Sigmoid colon (tissue), 6 donors: ENCODE measurements at regions not wholly inside any gene's neighbourhood (a gene's known extent, or its start where the extent isn't known, plus 50 kb on each side); places are given as distances from the start of the nearest gene placed in this dataset.
"Not testable (repeated sequence)": the region's sequence is repeated elsewhere in the genome, so short reads cannot be mapped to it uniquely, and the experiment has no call there.

Experiments
- DNase-seq: peaks from one replicate; pipeline ENCODE4 v3.0.0-alpha.2; 2019
- H3K27ac ChIP-seq, 4 donors: fragments of 200-600 bp; sonication (generic); one replicate each; pipeline ENCODE4 v1.5.1; 2016 to 2019; ENCODE audit warnings: mild to moderate bottlenecking in 1 of 4
- H3K27me3 ChIP-seq, 3 donors: fragments of 200-600 bp; sonication (generic); one replicate each; pipeline ENCODE4 v1.5.1; 2019; ENCODE audit warnings: mild to moderate bottlenecking in 1 of 3
- H3K36me3 ChIP-seq, 4 donors: fragments of 200-600 bp; sonication (generic); one replicate each; pipeline ENCODE4 v1.5.1; 2016 to 2019
- H3K4me1 ChIP-seq, 4 donors: fragments of 200-600 bp; sonication (generic); one replicate each; pipeline ENCODE4 v1.5.1; 2017 to 2019
- H3K4me3 ChIP-seq, 4 donors: fragments of 200-600 bp; sonication (generic); one replicate each; pipeline ENCODE4 v1.5.1; 2017 to 2019; ENCODE audit warnings: mild to moderate bottlenecking in 2 of 4, moderate library complexity in 1 of 4
- H3K9me3 ChIP-seq, 4 donors: fragments of 200-600 bp in 3 of 4; sonication (generic) in 3 of 4; one replicate each; pipeline versions ENCODE4 v1.5.1 to v1.6.1; 2013 to 2019
- CTCF ChIP-seq, 4 experiments: fragments of 450-650 bp in 3 of 4; fragments of 200-600 bp in 1 of 4; IDR thresholded peaks; one replicate each; pipeline ENCODE4 v1.5.1; 2016 to 2019; ENCODE audit warnings: antibody characterized with exemption in 4 of 4, mild to moderate bottlenecking in 3 of 4, moderate library complexity in 2 of 4
- EP300 ChIP-seq, 4 donors: sonication (generic); formaldehyde crosslinking; IDR thresholded peaks; one replicate each; pipeline ENCODE4 v1.6.1; 2017; ENCODE audit warnings: antibody characterized with exemption in 4 of 4
- POLR2A ChIP-seq, 2 donors: fragments of 450-650 bp; IDR thresholded peaks; one replicate each; pipeline ENCODE4 v1.6.1; 2016; ENCODE audit warnings: antibody characterized with exemption in 2 of 2, mild to moderate bottlenecking in 2 of 2, moderate library complexity in 2 of 2
- POLR2AphosphoS5 ChIP-seq, 4 donors: sonication (generic); formaldehyde crosslinking; IDR thresholded peaks; one replicate each; pipeline ENCODE4 v1.6.1; 2017; ENCODE audit warnings: antibody characterized with exemption in 4 of 4
- WGBS, 2 donors: extraction: QIAGEN DNeasy Blood & Tissue Kit; methylation state at CpG; one replicate each; pipeline ENCODE4 v1.1.7; 2013; 5-methylcytosine and 5-hydroxymethylcytosine counted together
- intact Hi-C: fragments of 100-400 bp; cut with DNase I; formaldehyde crosslinking; loops from one replicate; pipeline ENCODE4 v1.15.1; 2023
- donor health status: healthy with polysubstance abuse.
- donor health status: healthy.

- intact Hi-C loops = no loop called here
- no peak overlapping the region for H3K27ac ChIP-seq
- H3K4me1 ChIP-seq = no peaks in the 10 kb centered on the region
- no peak for TF ChIP-seq POLR2AphosphoS5 (IDR thresholded peaks at IDR 0.05)
- no peak for TF ChIP-seq POLR2A (IDR thresholded peaks at IDR 0.05)
- no peak for TF ChIP-seq EP300 (IDR thresholded peaks at IDR 0.05)
- peak; percentile 39 to 61 (median 44) for TF ChIP-seq CTCF (IDR thresholded peaks at IDR 0.05)
- no peaks in the 10 kb centered on the region for H3K27me3 ChIP-seq
- DNase-seq = peak; percentile 71
- H3K36me3 ChIP-seq = no peaks in the 10 kb centered on the region
- H3K4me3 ChIP-seq = no peak overlapping the region
- 6 to 10% methylated on average over 11 of the region's 11 CpGs for WGBS, 2 donors
- no peaks in the 10 kb centered on the region for H3K9me3 ChIP-seq
Observed at GRCh38 chr4:9703391-9703790, 78.0 kb upstream of the DRD5 start.

GRCh38 chr4:9704126-9704525, 77.3 kb upstream of the DRD5 start:
- WGBS, 2 donors = 72 to 81% methylated on average over 6 of the region's 6 CpGs
- intact Hi-C loops = not testable (repeated sequence)

GRCh38 chr4:9704551-9705332, 76.7 kb upstream of the DRD5 start:
- no peak for TF ChIP-seq CTCF (IDR thresholded peaks at IDR 0.05)
- TF ChIP-seq EP300 (IDR thresholded peaks at IDR 0.05) = no peak
- TF ChIP-seq POLR2AphosphoS5 (IDR thresholded peaks at IDR 0.05) = no peak
- TF ChIP-seq POLR2A (IDR thresholded peaks at IDR 0.05) = no peak
- Histone ChIP-seq H3K9me3 (no peaks in the 10 kb centered on the region), H3K4me3 (no peak overlapping the region), H3K27ac (no peak overlapping the region), H3K36me3 (no peaks in the 10 kb centered on the region), H3K27me3 (no peaks in the 10 kb centered on the region), H3K4me1 (no peaks in the 10 kb centered on the region)
- 27 to 75% methylated on average over 13 of the region's 13 CpGs for WGBS, 2 donors
- intact Hi-C loops = no loop called here
- no peak for DNase-seq

More at GRCh38 chr4:9704126-9704525, 77.3 kb upstream of the DRD5 start:
- not testable (repeated sequence) for H3K4me3 ChIP-seq, DNase-seq, H3K4me1 ChIP-seq, H3K9me3 ChIP-seq, H3K36me3 ChIP-seq, H3K27ac ChIP-seq, H3K27me3 ChIP-seq

GRCh38 chr4:9707281-9707680, 74.2 kb upstream of the DRD5 start:
- H3K27me3 ChIP-seq, H3K27ac ChIP-seq, H3K36me3 ChIP-seq, H3K4me1 ChIP-seq, intact Hi-C loops, H3K9me3 ChIP-seq, DNase-seq, H3K4me3 ChIP-seq: not testable (repeated sequence)
- 9 to 43% methylated on average over 10 of the region's 10 CpGs for WGBS, 2 donors

- H3K9me3 ChIP-seq, intact Hi-C loops, H3K36me3 ChIP-seq, H3K4me1 ChIP-seq, DNase-seq, H3K4me3 ChIP-seq, H3K27ac ChIP-seq, H3K27me3 ChIP-seq: not testable (repeated sequence)
- 87 to 88% methylated on average over 15 of the region's 15 CpGs for WGBS, 2 donors
Observed at GRCh38 chr4:9707936-9708335, 73.5 kb upstream of the DRD5 start.

- TF ChIP-seq POLR2A (IDR thresholded peaks at IDR 0.05) = no peak
- TF ChIP-seq EP300 (IDR thresholded peaks at IDR 0.05) = no peak
- TF ChIP-seq POLR2AphosphoS5 (IDR thresholded peaks at IDR 0.05) = no peak
- no peak for TF ChIP-seq CTCF (IDR thresholded peaks at IDR 0.05)
- Histone ChIP-seq H3K9me3 (no peaks in the 10 kb centered on the region), H3K4me1 (no peaks in the 10 kb centered on the region), H3K36me3 (no peaks in the 10 kb centered on the region), H3K27me3 (no peaks in the 10 kb centered on the region), H3K4me3 (no peak overlapping the region), H3K27ac (no peak overlapping the region)
- 95 to 97% methylated on average over 11 of the region's 11 CpGs for WGBS, 2 donors
- no peak for DNase-seq
- intact Hi-C loops = no loop called here
Observed at GRCh38 chr4:9709724-9710123, 71.7 kb upstream of the DRD5 start.

GRCh38 chr4:9715271-9715670, 66.2 kb upstream of the DRD5 start:
- H3K27me3 ChIP-seq, H3K27ac ChIP-seq, H3K4me3 ChIP-seq, intact Hi-C loops, H3K36me3 ChIP-seq, H3K9me3 ChIP-seq, DNase-seq, H3K4me1 ChIP-seq: not testable (repeated sequence)
- 76 to 93% methylated on average over 2 of the region's 2 CpGs for WGBS, 2 donors
